HG03520 (cell line): ENCODE measurements at regions not wholly inside any gene's neighbourhood (a gene's known extent, or its start where the extent isn't known, plus 50 kb on each side); places are given as distances from the start of the nearest gene placed in this dataset.

Source experiments
- ATAC-seq: cut with Tn5 transposase; IDR thresholded peaks from one replicate; pipeline ENCODE4 v1.9.1; 2021; ENCODE audit warnings: mild to moderate bottlenecking, moderate library complexity; ENCODE audit not compliant: unreplicated experiment

DNA sequence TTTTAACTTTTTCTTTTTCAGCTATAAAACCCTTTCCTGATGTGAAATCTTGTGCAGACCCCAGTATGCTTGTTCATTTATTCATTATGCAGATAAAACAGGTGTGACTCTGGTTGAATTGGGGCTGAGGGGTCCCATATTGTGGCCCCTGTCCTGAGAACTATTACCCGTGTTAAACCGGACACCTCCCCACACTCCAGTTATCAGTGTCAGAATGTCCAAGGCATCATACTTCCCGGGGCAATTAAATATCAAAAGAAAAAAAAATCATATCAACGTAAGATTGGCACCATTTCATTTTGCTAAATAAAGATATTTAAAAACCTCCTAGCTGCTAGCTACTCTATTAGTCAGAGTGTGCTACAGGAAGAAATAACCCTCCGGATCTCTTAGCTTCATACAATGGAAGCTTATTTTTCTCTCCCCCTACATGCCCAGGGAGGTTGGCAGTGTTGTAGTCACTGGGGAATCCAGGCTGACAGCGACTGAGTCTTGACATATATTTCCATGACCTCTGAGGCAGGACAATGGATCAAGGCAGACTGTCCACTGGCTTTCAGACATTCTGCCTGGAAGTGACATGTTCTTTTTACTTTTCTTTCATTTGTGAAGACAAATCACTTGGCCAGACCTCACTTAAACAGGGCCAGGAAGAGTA lies 170.0 kb downstream of the SEC61B start:
- ATAC-seq: no peak

GRCh38 chr9:99392986-99393385 lies 170.9 kb downstream of the SEC61B start:
- no peak for ATAC-seq

DNA sequence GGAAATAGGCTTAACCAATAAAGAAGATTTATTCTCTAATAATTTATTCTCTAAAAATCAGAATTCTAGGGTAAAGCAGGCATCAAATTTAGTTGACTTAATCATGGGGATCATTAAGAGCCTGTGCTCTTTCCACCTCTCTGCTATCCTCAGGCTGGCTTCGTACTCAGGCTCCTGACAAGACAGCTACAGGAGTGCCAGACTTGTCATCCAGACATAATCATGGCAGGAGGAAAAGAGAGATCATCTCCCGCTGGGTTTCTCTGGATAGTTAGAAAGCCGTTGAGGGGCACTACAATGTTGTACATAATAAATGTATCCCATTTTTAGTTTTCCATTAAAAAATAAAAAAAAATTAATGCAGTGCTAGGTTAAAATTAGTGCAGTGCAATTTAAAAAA lies 171.9 kb downstream of the SEC61B start:
- no peak for ATAC-seq

DNA sequence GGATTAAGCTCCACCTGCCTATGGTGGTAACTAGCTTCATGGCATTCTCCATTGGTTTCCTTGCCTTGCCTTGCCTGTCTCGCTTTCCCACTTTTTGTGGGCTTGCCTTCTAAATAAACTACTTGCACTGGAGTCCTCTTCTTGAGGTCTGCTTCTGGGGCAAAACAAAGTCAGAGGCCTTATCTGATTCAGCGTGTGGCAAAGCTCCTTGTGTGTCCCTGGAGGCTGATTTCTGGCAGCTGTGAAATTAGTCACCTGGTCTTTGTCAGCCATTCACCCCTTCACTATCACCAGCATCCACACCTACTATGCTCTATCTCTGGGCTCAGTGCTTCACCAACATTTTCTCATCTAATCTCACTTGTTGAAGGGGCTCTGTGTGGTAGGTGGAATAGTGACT lies 176.2 kb downstream of the SEC61B start:
- no peak for ATAC-seq

DNA sequence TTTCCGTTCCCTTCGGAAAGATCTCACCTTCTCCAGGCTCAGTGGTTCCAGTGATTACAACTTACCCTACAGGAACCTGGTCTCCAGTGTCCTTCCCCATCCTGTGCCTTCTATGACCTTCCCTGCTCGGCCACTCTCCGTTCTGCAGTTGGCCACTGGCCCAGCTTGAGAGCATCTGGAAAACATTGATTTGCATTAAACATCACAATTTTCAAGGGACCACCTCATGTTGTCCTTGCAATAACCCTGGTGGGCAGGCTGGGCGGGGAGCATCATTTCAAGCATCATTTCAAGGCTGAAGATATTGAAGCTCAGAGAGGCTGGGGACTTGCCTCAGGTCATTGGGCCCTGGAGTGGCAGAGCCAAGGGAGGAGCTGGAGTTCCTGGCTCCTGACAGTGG lies 177.4 kb downstream of the SEC61B start:
- no peak for ATAC-seq

DNA sequence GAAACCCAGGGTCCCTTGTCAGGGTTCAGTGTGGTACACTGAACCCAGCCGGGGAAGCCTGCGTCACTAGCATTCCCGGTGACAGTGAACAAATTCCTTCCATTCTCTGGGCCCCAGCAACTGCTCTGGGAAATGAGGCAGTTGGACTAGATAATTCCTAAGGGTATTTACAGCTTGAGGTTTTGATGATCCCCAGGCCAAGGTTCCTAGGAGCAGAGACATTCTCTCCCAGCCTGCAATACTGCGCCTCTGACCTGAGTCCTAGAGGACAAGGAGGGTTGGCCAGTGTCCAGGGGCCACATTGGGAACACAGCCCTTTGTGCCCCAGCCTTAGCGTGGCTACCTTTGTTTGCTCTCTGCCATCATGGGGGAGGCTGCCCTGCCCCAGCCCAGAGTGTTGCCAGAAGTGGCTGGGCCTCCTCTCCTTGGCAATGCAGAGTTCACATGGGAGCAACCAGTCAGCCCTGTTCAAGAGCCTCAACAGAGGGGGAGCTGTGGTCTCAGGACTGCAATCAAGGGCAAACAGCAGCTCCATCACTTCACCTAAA lies 178.2 kb downstream of the SEC61B start:
- no peak for ATAC-seq

DNA sequence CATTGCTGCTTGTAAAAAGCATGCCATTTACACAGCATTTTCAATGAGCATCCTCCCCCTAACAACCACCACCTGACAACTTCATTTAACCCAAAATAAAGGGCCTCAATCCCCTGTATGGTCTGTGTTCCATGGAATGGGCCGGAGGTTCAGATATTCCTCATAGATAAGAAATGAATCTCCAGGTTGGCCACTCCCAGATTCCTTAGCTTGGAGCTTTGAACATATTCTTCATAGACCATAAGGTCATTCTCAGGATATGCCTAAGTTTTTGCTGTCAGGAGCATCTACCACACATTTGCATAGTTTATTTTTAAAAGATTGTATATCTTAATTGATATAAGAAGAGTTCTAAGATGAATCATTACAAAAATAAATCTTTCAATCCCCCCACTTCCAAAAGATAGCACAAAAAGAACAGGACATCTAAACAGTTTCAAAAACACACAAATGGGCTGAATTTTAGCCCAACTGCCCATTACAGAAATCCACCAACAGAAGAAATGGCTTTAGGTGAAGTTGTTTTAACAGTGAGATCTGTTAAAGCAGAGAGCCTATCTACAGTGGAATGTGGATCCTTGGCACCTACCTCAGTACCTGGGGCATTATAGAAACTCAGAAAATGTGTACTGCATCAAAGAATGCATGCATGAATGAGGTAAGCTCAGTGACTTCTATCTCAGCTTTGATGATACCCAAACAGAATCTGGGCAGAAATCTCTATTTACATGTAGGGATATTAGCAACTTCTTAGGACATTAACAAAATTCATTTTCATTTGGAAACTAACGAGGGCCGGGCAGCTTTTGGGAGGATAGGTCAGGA lies 179.8 kb downstream of the SEC61B start:
- ATAC-seq: no peak

- ATAC-seq: no peak
Observed at GRCh38 chr9:99403371-99403770, 181.3 kb downstream of the SEC61B start.

GRCh38 chr9:99405359-99405758 lies 183.3 kb downstream of the SEC61B start:
- no peak for ATAC-seq

- ATAC-seq: no peak
Observed at GRCh38 chr9:99406939-99407338, 184.9 kb downstream of the SEC61B start.

DNA sequence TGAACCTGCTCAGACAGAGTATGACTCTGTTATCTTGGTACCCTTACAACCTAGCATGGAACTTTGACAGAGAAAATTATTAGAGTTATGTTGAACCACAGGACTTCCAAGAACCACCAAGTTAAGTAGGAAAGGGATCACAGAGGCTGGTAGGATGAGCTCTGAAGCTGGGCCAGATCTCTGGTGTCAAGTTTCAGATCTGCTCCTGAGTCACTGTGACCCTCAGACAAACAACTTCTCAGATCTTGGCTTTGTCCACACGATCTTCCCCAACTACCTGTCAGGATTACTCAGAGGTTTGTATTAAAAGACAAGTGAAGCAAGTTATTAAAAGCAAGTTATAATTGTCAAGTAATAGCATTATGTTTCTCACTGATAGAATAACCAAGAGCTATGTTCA lies 189.0 kb downstream of the SEC61B start:
- ATAC-seq: no peak

GRCh38 chr9:99411479-99412115 lies 189.5 kb downstream of the SEC61B start:
- ATAC-seq: no peak

- no peak for ATAC-seq
Observed at GRCh38 chr9:99412606-99413005, 190.5 kb downstream of the SEC61B start.

- no peak for ATAC-seq
Observed at GRCh38 chr9:99414321-99414720, 192.2 kb downstream of the SEC61B start.

- ATAC-seq: no peak
Observed at GRCh38 chr9:99415606-99416005, 193.5 kb downstream of the SEC61B start.

GRCh38 chr9:99416007-99416406 lies 193.9 kb downstream of the SEC61B start:
- no peak for ATAC-seq

- ATAC-seq: no peak
Observed at GRCh38 chr9:99419070-99419469, 197.0 kb downstream of the SEC61B start.

- no peak for ATAC-seq
Observed at GRCh38 chr9:99421369-99421768, 199.3 kb downstream of the SEC61B start.

GRCh38 chr9:99425124-99425523 lies 203.0 kb downstream of the SEC61B start:
- ATAC-seq: no peak

DNA sequence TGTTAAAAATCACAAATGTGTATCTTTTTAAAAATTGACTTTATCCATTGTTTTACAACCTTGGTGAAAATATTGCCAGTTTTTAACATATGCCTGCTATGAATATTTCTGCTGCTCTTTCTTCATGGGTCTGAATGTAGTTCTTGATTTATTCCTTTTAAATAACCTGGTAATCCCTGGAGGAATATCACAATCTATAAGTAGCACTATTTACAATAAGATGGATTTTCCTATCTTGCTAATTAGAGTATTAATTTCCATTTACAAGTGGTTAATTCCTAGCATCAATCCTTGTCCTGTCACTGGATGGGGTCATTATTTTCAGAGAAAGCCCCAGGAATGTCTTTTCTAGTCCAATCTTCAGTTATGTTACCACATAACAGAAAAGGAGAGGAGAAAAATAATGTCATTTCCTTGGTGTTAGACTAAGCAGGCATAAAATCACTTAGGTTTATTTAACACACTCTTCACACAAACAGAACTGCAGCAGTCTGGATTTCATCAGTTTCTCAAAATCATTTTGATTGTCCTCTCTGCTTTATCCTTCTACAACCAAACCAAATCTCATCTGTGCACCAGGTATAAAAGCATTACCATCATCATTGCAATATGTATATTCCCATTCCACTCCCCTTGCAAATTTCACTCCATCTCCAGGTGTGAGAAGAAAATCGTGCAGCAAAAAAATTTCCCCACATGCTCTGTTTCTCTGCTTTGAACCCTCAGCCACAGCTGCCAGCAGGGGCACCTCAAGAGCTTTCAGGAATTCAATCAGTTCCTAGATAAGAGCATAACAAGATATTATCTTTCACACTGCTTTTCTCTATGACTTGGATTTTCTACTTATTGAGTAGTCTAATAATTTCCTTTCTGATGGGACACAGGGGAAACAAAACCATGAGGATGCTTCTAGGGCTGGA lies 204.1 kb downstream of the SEC61B start:
- no peak for ATAC-seq

DNA sequence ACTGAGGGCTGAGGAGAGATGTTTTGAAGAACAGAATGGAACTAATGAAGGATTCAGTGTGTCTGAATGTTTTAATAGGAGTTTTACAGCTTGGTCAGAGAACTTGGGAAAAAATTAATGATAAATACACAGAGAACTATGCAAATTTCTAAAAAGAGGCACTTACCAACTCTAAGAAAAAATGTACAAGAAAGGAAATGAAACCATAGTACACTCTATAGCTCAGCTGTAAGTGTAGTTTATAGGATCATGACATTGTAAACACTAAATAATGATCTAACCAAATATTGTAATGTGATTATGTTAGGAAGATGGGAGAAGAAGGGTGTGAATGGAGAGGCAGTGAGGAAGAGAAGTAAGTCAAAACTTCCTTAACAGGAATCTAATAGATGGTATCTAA lies 205.2 kb downstream of the SEC61B start:
- no peak for ATAC-seq
